ENCODE measurements at regions not wholly inside any gene's neighbourhood (a gene's known extent, or its start where the extent isn't known, plus 50 kb on each side); places are given as distances from the start of the nearest gene placed in this dataset.

- TF ChIP-seq ZNF462 (CRISPR knock-in tag; IDR thresholded peaks at IDR 0.05) (no peak), EZH2phosphoT487 (IDR thresholded peaks at IDR 0.05; ENCODE audit: unreplicated experiment) (no peak), NANOG (IDR thresholded peaks at IDR 0.05; ENCODE audit: borderline replicate concordance) (no peak)
Measured at GRCh38 chr13:105572401-105572800, 963.1 kb downstream of the EFNB2 start (continued).

- DNase-seq (ENCODE audit: low spot score) (no peak), ATAC-seq (no peak)
- Histone ChIP-seq H4K20me1 (replicated peaks; ENCODE audit: insufficient read depth) (no peaks in the 10 kb centered on the region), H3K4me1 (ENCODE audit: insufficient read depth) (no peaks in the 10 kb centered on the region), H3K79me2 (replicated peaks; ENCODE audit: insufficient read depth) (no peaks in the 10 kb centered on the region), H2AFZ (no peak overlapping the region), H3K27ac (ENCODE audit: low read depth) (no peak overlapping the region), H3K4me2 (no peak overlapping the region), H3K9me2 (ENCODE audit: insufficient read depth) (peaks cover 8% of the 10 kb centered on the region; the same call in 1 of the 2 replicates), H3F3A (replicated peaks; ENCODE audit: low read depth) (no peaks in the 10 kb centered on the region), H3K36me3 (ENCODE audit: insufficient read depth) (no peaks in the 10 kb centered on the region), H3K27me3 (ENCODE audit: insufficient read depth) (no peaks in the 10 kb centered on the region), H3K4me3 (no peak overlapping the region)
- no peaks in the 10 kb centered on the region for H3K27me3 Mint-ChIP-seq (ENCODE audit: insufficient read depth, low read depth, poor library complexity)
- no peak overlapping the region for H3K4me3 Mint-ChIP-seq
- H3K27ac Mint-ChIP-seq: no peak overlapping the region
- H3K36me3 Mint-ChIP-seq (ENCODE audit: low read depth): 0 out of 3 replicates have a peak, but pooled peaks cover 3% of the 10 kb centered on the region
- H3K4me1 Mint-ChIP-seq: no peaks in the 10 kb centered on the region; the same call in 2 of the 3 replicates
- peaks cover 7% of the 10 kb centered on the region; the same call in 2 of the 3 replicates for H3K9me3 Mint-ChIP-seq
- TF ChIP-seq ZNF114 (CRISPR knock-in tag; IDR thresholded peaks at IDR 0.05) (no peak), NANOG (IDR thresholded peaks at IDR 0.05; ENCODE audit: borderline replicate concordance) (no peak), POLR2AphosphoS5 (IDR thresholded peaks at IDR 0.05; ENCODE audit: low read depth) (no peak), CTCF (conservative IDR thresholded peaks at IDR 0.05; ENCODE audit: low read depth in 2 of 2) (no peak), JUNB (IDR thresholded peaks at IDR 0.05; ENCODE audit: unreplicated experiment) (no peak), ZNF462 (CRISPR knock-in tag; IDR thresholded peaks at IDR 0.05) (no peak)
Measured at GRCh38 chr13:105569816-105570215, 965.6 kb downstream of the EFNB2 start.

All from GM23338 (cell line).